Thyroid gland (tissue), 4 donors: ENCODE measurements at regions not wholly inside any gene's neighbourhood (a gene's known extent, or its start where the extent isn't known, plus 50 kb on each side); places are given as distances from the start of the nearest gene placed in this dataset.

Source experiments
- DNase-seq, 2 donors: peaks; one replicate each; pipeline ENCODE4 v3.0.0-alpha.2; 2019
- H3K27ac ChIP-seq, 3 donors: fragments of 200-600 bp; sonication (generic); 1 replicate in 2 of 3; 2 replicates in 1 of 3; pipeline ENCODE4 v1.5.1; 2016 to 2019; ENCODE audit warnings: mild to moderate bottlenecking in 1 of 3, moderate library complexity in 1 of 3
- H3K27me3 ChIP-seq: fragments of 200-600 bp; sonication (generic); one replicate; pipeline ENCODE4 v1.5.1; 2019
- H3K36me3 ChIP-seq, 2 donors: fragments of 200-600 bp; sonication (generic); one replicate each; pipeline ENCODE4 v1.5.1; 2016 to 2019
- H3K4me1 ChIP-seq, 2 donors: fragments of 200-600 bp; sonication (generic); one replicate each; pipeline ENCODE4 v1.5.1; 2017 to 2019
- H3K4me3 ChIP-seq, 3 donors: fragments of 200-600 bp; sonication (generic); replicated peaks in 1 of 3; 1 replicate in 2 of 3; 2 replicates in 1 of 3; pipeline ENCODE4 v1.5.1; 2016; ENCODE audit warnings: mild to moderate bottlenecking in 1 of 3
- H3K9me3 ChIP-seq: fragments of 200-600 bp; sonication (generic); one replicate; pipeline ENCODE4 v1.5.1; 2017
- CTCF ChIP-seq, 6 experiments: fragments of 200-600 bp in 3 of 6; fragments of 450-650 bp in 3 of 6; sonication (generic) in 3 of 6; IDR thresholded peaks; one replicate each; pipeline ENCODE4 v1.5.1; 2016 to 2019; ENCODE audit warnings: antibody characterized with exemption in 6 of 6, mild to moderate bottlenecking in 2 of 6, inconsistent platforms in 1 of 6, moderate library complexity in 1 of 6
- POLR2A ChIP-seq, 2 donors: fragments of 450-650 bp; IDR thresholded peaks; one replicate each; pipeline ENCODE4 v1.6.1; 2017; ENCODE audit warnings: antibody characterized with exemption in 2 of 2, mild to moderate bottlenecking in 2 of 2, moderate library complexity in 1 of 2
- WGBS, 2 donors: methylation state at CpG; one replicate each; pipeline ENCODE4 v1.1.5; 2017; 5-methylcytosine and 5-hydroxymethylcytosine counted together
- intact Hi-C: fragments of 100-400 bp; cut with DNase I; formaldehyde crosslinking; loops from one replicate; pipeline ENCODE4 v1.15.1; 2023

GRCh38 chr10:63077800-63078199 lies 55.3 kb upstream of the NRBF2 start:
- 92 to 95% methylated on average over 4 of the region's 4 CpGs for WGBS, 2 donors
- no peak for TF ChIP-seq POLR2A (IDR thresholded peaks at IDR 0.05)
- TF ChIP-seq CTCF (IDR thresholded peaks at IDR 0.05): no peak
- no peak for DNase-seq
- intact Hi-C loops: no loop called here
- H3K27ac ChIP-seq: no peak overlapping the region
- H3K27me3 ChIP-seq: no peaks in the 10 kb centered on the region
- no peaks in the 10 kb centered on the region for H3K9me3 ChIP-seq
- no peak overlapping the region for H3K4me3 ChIP-seq
- peaks cover 0 to under 1% of the 10 kb centered on the region in 2 donors for H3K4me1 ChIP-seq
- no peaks in the 10 kb centered on the region for H3K36me3 ChIP-seq

GRCh38 chr10:63072951-63073350 lies 60.2 kb upstream of the NRBF2 start:
- intact Hi-C loops: no loop called here
- no peaks in the 10 kb centered on the region for H3K36me3 ChIP-seq
- peaks cover 4% of the 10 kb centered on the region in 2 donors for H3K4me1 ChIP-seq
- peak; percentile 86 to 90 for DNase-seq
- H3K4me3 ChIP-seq: no peak overlapping the region
- H3K27me3 ChIP-seq: no peaks in the 10 kb centered on the region
- no peaks in the 10 kb centered on the region for H3K9me3 ChIP-seq
- TF ChIP-seq POLR2A (IDR thresholded peaks at IDR 0.05) (no peak), CTCF (IDR thresholded peaks at IDR 0.05) (no peak)
- H3K27ac ChIP-seq: peak overlapping the region in 1 of 3 donors; percentile 7
- 28 to 36% methylated on average over 4 to 10 of the region's 11 CpGs for WGBS, 2 donors

- 74 to 76% methylated on average over 11 of the region's 11 CpGs for WGBS, 2 donors
- H3K4me3 ChIP-seq: no peak overlapping the region
- no peaks in the 10 kb centered on the region for H3K27me3 ChIP-seq
- no peaks in the 10 kb centered on the region for H3K9me3 ChIP-seq
- TF ChIP-seq POLR2A (IDR thresholded peaks at IDR 0.05) (no peak), CTCF (IDR thresholded peaks at IDR 0.05) (no peak)
- peaks cover 4% of the 10 kb centered on the region in 2 donors for H3K4me1 ChIP-seq
- DNase-seq: peak in 1 of 2 donors; percentile 4
- H3K27ac ChIP-seq: no peak overlapping the region
- intact Hi-C loops: no loop called here
- no peaks in the 10 kb centered on the region for H3K36me3 ChIP-seq
Observed at GRCh38 chr10:63071145-63071544, 62.0 kb upstream of the NRBF2 start.

GRCh38 chr10:63069318-63069717 lies 63.8 kb upstream of the NRBF2 start:
- 85 to 95% methylated on average over 1 of the region's 1 CpG for WGBS, 2 donors
- Histone ChIP-seq H3K27ac (no peak overlapping the region), H3K4me1 (peaks cover 4% of the 10 kb centered on the region in 2 donors), H3K4me3 (no peak overlapping the region), H3K36me3 (no peaks in the 10 kb centered on the region), H3K9me3 (no peaks in the 10 kb centered on the region), H3K27me3 (no peaks in the 10 kb centered on the region)
- DNase-seq: no peak
- TF ChIP-seq POLR2A (IDR thresholded peaks at IDR 0.05): no peak
- no peak for TF ChIP-seq CTCF (IDR thresholded peaks at IDR 0.05)
- intact Hi-C loops: no loop called here

- Histone ChIP-seq H3K36me3 (no peaks in the 10 kb centered on the region), H3K27me3 (no peaks in the 10 kb centered on the region), H3K9me3 (no peaks in the 10 kb centered on the region), H3K4me1 (peaks cover 4% of the 10 kb centered on the region in 2 donors), H3K4me3 (no peak overlapping the region), H3K27ac (no peak overlapping the region)
- 83 to 90% methylated on average over 7 of the region's 7 CpGs for WGBS, 2 donors
- TF ChIP-seq CTCF (IDR thresholded peaks at IDR 0.05) (no peak), POLR2A (IDR thresholded peaks at IDR 0.05) (no peak)
- intact Hi-C loops: no loop called here
- DNase-seq: no peak
Observed at GRCh38 chr10:63068246-63068645, 64.9 kb upstream of the NRBF2 start.
